Motor neuron (in vitro differentiated cells): ENCODE measurements at regions not wholly inside any gene's neighbourhood (a gene's known extent, or its start where the extent isn't known, plus 50 kb on each side); places are given as distances from the start of the nearest gene placed in this dataset.

ENCODE experiments used
- ATAC-seq, 8 experiments: fragments of 200-7000 bp; cut with Tn5 transposase; replicated peaks in 6 of 8; 2 replicates each; pipeline ENCODE4 v1.8.0; 2021; ENCODE audit warnings: mild to moderate bottlenecking in 8 of 8, moderate library complexity in 8 of 8
- H3K27ac ChIP-seq, 2 donors: fragments of 250-450 bp; sonication (Bioruptor Pico); 2 replicates each; pipeline ENCODE4 v1.9.0; 2021; ENCODE audit warnings: antibody characterized with exemption in 2 of 2, mild to moderate bottlenecking in 2 of 2, moderate library complexity in 1 of 2
- H3K4me1 ChIP-seq, 2 donors: fragments of 250-450 bp; sonication (Bioruptor Pico); replicated peaks in 1 of 2; 2 replicates each; pipeline ENCODE4 v1.6.1; 2021; ENCODE audit warnings: antibody characterized with exemption in 2 of 2, mild to moderate bottlenecking in 2 of 2, moderate library complexity in 1 of 2
- H3K4me3 ChIP-seq, 5 donors: fragments of 250-450 bp; sonication (Bioruptor Pico); 2 replicates each; pipeline ENCODE4 v1.9.0; 2021; ENCODE audit warnings: antibody characterized with exemption in 5 of 5, mild to moderate bottlenecking in 5 of 5, moderate library complexity in 4 of 5
- WGBS, 10 experiments: fragments of 450-650 bp; shearing (Covaris generic); methylation state at CpG; one replicate each; pipeline ENCODE4 v1.0.0; 2022; 5-methylcytosine and 5-hydroxymethylcytosine counted together
- in situ Hi-C, 9 experiments: fragments of 400-800 bp; cut with MboI; loops; one replicate each; pipeline ENCODE4 v1.15.0; 2021; ENCODE audit warnings: low sequenced_read_pairs in 9 of 9, low pct_unique_long_range_greater_than_20kb in 2 of 9; ENCODE audit not compliant: unreplicated experiment in 9 of 9

DNA sequence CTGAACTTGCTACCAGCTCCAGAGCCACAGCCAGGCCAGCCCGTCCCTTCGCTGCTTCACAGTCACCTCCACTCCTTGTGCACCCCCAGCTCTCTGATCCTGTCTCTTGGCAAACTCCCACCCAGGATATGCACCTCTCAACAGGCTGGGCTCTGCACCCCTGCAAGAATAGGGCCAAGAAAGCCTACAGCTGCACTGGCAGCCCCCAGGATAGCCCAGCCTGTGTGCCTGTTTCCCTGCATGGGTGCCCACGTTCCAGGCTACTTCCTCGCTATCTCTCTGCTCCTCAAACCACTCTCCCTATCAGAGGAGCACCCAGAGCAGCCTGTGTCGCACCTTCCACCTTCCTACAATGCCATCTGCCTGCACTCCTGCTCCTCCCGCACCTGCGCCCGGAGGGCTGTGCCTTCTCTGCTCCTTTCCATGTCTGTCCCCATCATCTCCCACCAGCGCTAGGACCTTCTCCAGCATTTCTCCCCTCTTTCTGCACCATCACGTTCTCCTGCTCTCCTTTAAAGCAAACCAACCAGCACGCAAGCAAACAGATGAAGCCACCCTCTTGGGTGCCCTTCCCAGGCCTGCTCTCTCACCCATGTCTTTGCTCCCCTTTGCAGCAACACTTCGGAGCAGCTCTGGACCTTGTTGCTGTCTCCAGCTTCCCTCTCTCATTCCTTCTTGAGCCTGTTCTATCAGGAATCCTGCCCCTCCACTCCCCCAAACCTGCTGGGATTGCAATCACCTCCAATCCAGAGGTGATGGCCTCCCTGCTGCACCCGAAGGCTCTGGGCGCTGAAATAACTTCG, 313.2 kb upstream of the HS6ST1 start:
- H3K4me1 ChIP-seq = peaks cover 16 to 24% of the 10 kb centered on the region in 2 donors
- no peak overlapping the region for H3K27ac ChIP-seq
- WGBS, 10 experiments = 80 to 100% (median 90%) methylated on average over 1 to 11 of the region's 15 CpGs; no CpG with 5 or more reads in 1 of the 10 experiments
- in situ Hi-C loops = no loop called here
- H3K4me3 ChIP-seq = no peak overlapping the region
- ATAC-seq = peak in 1 of 8 experiments; percentile 5

DNA sequence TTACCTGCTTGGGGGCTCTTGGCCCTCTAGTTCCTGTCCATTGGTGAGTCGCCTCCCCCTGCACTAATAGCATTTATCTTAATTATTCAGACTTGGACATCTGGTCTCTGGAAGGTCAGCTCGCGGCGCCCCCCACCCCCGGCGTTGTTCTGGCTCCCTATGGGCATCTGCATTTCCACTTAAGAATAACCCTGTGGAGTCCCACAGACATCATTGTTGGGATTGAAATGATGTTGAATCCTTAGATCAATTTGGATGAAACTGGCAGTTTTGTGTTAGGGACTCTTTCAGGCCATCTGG, 313.8 kb upstream of the HS6ST1 start:
- peak in 2 of 8 experiments; percentile 20 to 21 for ATAC-seq
- in situ Hi-C loops = no loop called here
- H3K27ac ChIP-seq = no peak overlapping the region
- no peak overlapping the region for H3K4me3 ChIP-seq
- H3K4me1 ChIP-seq = peaks cover 11 to 19% of the 10 kb centered on the region in 2 donors
- WGBS, 10 experiments = 17 to 100% (median 46%) methylated on average over 1 to 5 of the region's 6 CpGs; no CpG with 5 or more reads in 4 of the 10 experiments

DNA sequence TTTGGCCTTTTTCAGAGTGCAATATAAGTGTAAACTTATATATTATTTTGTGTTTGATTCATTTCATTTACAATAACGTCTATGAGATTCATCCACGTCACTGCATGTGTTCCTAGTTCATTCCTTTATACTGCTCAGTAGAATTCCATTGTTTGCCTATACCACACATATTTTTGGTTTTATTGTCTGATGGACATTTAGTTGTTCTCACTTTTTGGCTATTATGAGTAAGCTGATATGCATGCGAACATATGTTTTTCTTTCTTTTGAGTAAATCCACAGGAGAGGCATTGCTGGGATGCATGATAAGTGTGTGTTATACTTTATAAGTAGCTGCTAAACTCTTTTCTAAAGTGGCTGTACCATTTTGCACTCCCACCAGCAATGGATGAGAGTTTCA, 314.8 kb upstream of the HS6ST1 start:
- Histone ChIP-seq H3K4me1 (peaks cover 16 to 25% of the 10 kb centered on the region in 2 donors), H3K27ac (no peak overlapping the region), H3K4me3 (no peak overlapping the region)
- in situ Hi-C loops = no loop called here
- WGBS, 10 experiments = 28 to 100% (median 85%) methylated on average over 1 to 3 of the region's 3 CpGs
- ATAC-seq = no peak

DNA sequence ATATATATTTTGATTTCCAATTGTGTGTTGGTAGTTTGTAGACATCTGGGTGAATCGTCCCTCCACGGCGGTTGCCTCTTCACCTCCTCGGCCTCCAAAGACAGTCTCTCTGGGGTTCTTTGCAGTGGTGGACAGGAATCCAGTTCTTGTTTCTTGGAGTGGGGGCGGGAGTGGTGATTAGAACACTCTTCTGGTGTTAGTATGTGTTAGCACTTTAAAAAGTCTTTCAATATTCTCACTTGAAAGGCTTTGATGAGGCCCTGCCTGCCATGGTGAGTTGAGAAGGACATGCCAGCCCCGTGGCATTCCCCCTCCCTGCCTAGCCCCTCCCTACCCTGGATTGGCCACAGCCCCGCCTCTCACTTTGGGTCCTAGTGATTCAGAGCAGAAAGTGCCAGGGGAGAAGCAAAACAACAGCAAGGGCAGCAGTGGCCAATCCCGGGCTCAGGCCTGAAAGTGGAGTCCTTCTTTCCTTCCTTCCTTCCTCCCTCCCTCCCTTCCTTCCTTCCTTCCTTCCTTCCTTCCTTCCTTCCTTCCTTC, 316.8 kb upstream of the HS6ST1 start:
- H3K27ac ChIP-seq = no peak overlapping the region
- H3K4me3 ChIP-seq = no peak overlapping the region
- 80 to 100% (median 97%) methylated on average over 1 to 5 of the region's 8 CpGs; no CpG with 5 or more reads in 5 of the 10 experiments for WGBS, 10 experiments
- ATAC-seq = no peak
- peaks cover 29 to 37% of the 10 kb centered on the region in 2 donors for H3K4me1 ChIP-seq
- in situ Hi-C loops = no loop called here

DNA sequence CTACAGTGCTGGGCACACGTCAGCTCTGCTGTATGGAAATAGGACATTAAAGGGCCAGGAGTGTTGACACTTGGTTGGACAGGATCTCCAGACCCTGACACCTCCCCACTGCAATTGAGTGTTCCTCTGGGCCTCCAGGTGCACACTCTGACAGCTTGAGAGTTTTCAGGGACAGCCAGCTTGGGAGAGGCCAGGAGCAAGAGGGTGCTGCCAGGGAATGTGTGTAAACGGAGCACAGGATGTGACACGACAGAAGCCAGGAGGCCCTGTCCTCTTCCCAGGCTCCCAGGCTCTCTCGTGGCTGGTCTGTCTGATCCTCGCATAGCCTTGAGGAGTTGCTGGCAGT, 318.1 kb upstream of the HS6ST1 start:
- H3K4me3 ChIP-seq = no peak overlapping the region
- ATAC-seq = no peak
- H3K4me1 ChIP-seq = peaks cover 29 to 37% of the 10 kb centered on the region in 2 donors
- no peak overlapping the region for H3K27ac ChIP-seq
- WGBS, 10 experiments = 40 to 100% (median 100%) methylated on average over 1 to 4 of the region's 5 CpGs; no CpG with 5 or more reads in 4 of the 10 experiments
- in situ Hi-C loops = no loop called here

DNA sequence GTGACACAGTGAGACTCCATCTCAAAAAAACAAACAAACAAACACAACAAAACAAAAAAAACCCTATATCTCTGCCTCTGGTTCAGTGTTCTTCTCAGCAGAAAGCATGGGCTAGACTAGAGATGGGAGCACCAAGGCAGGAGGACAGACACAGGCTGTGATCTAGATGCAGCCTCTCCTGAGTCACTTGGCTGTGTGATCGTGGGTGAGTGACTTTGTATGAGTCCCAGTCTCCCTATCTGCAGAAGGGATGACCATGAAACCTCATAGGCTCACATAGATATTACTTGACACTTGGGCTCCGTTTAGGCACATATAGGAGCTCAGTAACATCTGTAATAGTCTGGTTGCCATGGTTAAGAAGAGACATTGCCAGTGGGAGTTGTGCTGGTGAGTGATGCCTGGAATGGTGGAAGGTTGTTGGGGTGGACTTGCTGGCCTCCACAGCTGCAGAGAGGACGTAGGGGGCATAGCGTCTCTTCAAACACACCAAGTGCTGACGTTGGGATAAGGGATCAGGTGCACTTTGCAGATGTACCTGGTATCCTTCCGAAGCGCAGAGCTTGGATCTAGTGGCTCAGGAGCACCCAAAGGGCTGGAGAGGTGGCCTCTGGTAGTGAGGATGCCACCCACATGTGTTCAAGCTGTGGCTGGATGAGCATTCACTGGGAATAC, 318.9 kb upstream of the HS6ST1 start:
- Histone ChIP-seq H3K27ac (peak overlapping the region; percentile 58 to 64), H3K4me3 (no peak overlapping the region), H3K4me1 (peaks cover 24 to 30% of the 10 kb centered on the region in 2 donors)
- in situ Hi-C loops = no loop called here
- 57 to 100% (median 86%) methylated on average over 1 to 3 of the region's 7 CpGs; no CpG with 5 or more reads in 1 of the 10 experiments for WGBS, 10 experiments
- no peak for ATAC-seq

DNA sequence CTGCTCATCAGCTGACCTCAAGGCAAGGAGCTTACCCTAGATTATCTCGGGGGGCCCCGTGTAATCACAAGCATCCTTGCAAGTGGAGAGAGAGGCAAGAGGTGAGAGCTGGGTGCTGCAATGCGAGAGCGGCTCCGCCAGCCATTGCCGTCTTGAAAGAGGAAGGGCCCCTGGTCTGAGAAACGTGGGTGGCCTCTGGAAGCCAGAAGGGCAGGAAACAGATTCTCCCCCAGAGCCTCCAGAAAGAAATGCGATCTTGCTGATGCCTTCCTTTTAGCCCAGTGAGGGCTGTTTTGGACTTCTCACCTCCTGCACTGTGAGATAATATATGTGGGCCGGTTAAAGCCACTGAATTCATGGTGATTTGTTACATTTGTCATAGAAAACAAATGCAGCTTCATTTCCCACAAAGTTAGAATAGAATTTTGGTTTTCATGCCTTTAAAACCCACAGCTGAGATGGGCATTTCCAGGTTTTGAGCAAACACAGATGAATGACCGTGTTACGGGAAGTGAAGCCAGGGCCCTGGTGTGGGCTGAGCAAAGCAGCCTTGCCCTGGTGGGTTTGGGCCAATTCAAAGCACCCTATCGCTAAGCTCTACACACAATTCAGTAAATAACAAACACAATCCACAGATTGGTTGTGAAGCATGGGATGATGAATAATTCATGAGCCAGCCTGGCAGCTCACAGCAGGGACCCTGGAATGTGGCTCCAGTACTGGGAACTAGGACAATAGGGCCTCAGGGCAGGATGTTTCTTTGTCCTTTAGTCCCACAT, 319.9 kb upstream of the HS6ST1 start:
- in situ Hi-C loops = no loop called here
- H3K27ac ChIP-seq = peak overlapping the region; percentile 64 to 75
- no peak overlapping the region for H3K4me3 ChIP-seq
- peak; percentile 69 to 93 (median 92) for ATAC-seq
- peaks cover 33% of the 10 kb centered on the region in 2 donors for H3K4me1 ChIP-seq
- WGBS, 10 experiments = 0 to 82% (median 35%) methylated on average over 1 to 10 of the region's 12 CpGs; no CpG with 5 or more reads in 2 of the 10 experiments

DNA sequence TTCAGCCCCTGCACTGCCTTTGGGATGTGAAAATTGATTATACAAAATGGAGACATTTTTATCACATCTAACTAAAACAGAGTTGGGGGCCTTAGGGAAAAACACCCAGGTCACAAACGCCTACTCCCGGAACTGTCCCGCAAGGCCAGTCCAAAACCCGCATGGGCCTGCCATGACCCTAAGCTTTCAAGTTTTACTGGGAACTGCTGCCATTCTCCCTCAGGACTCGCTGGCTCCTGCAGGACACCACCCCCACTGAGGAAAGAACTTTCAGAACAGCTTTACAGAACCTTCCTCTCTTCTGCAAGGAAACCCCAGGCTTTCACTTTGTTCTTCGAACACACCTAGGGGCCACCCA, 320.4 kb upstream of the HS6ST1 start:
- WGBS, 10 experiments = 12 to 50% (median 50%) methylated on average over 1 to 5 of the region's 6 CpGs; no CpG with 5 or more reads in 7 of the 10 experiments
- peaks cover 38 to 39% of the 10 kb centered on the region in 2 donors for H3K4me1 ChIP-seq
- in situ Hi-C loops = no loop called here
- H3K27ac ChIP-seq = peak overlapping the region; percentile 75 to 83
- H3K4me3 ChIP-seq = no peak overlapping the region
- ATAC-seq = peak in 2 of 8 experiments; percentile 2 to 10

DNA sequence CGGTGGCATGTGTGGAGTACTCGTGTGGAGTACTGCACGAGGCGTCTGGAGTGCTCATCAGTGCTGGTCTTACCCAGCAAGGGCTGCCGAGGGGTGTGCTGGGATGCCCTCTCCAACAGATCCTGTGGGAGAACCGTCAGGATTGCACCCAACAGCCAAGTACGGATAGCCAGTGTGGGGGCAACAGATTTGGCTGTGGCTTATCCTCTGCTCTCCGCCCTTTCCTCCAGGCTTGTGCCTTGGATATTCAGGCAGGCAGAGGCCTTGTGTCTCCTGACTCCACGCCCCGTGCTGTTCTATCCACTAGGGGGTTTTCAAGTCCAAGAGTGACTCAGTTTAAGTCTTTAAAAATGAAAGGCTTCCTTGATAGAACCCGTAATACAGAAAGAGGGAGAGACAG, 321.0 kb upstream of the HS6ST1 start:
- peaks cover 40 to 44% of the 10 kb centered on the region in 2 donors for H3K4me1 ChIP-seq
- H3K4me3 ChIP-seq = no peak overlapping the region
- ATAC-seq = peak in 2 of 8 experiments; percentile 8 to 11
- H3K27ac ChIP-seq = peak overlapping the region; percentile 75 to 83
- 78 to 100% (median 81%) methylated on average over 1 to 7 of the region's 11 CpGs for WGBS, 10 experiments
- in situ Hi-C loops = no loop called here

DNA sequence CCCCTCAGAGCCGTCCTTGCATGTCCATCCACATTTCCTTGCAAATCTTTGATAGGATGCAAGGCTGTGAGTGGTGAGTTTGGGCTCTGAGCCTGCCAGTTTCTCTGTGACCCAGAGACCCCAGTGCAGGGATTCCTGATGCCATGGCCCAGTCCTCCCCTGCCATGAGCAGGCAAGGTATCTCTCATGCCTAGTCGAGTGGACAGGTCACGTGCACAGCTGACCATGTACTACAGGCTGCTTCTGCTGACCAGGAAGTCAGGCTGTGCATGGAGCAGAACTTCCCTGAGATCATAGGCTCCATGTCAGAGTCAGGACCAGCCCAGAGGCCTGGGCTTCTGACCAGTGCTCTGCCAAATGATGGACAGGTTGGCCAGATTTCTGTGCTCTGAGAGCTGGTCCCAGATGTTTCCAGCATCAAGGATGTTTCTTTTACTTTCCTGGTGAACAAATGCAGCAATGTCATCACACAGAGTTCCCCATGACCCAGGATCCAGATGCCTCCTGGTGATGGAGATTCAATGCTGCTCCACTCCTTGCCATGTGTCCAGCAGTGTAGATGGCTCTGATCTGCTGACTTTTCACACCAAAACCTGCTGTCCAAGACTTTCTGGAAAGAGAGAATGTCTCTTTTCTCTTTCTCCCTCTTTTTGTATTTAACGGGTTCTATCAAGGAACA, 321.6 kb upstream of the HS6ST1 start:
- 80 to 100% (median 95%) methylated on average over 1 to 2 of the region's 4 CpGs; no CpG with 5 or more reads in 5 of the 10 experiments for WGBS, 10 experiments
- H3K4me1 ChIP-seq = peaks cover 46 to 50% of the 10 kb centered on the region in 2 donors
- peak in 1 of 8 experiments; percentile 10 for ATAC-seq
- in situ Hi-C loops = no loop called here
- no peak overlapping the region for H3K27ac ChIP-seq
- no peak overlapping the region for H3K4me3 ChIP-seq

DNA sequence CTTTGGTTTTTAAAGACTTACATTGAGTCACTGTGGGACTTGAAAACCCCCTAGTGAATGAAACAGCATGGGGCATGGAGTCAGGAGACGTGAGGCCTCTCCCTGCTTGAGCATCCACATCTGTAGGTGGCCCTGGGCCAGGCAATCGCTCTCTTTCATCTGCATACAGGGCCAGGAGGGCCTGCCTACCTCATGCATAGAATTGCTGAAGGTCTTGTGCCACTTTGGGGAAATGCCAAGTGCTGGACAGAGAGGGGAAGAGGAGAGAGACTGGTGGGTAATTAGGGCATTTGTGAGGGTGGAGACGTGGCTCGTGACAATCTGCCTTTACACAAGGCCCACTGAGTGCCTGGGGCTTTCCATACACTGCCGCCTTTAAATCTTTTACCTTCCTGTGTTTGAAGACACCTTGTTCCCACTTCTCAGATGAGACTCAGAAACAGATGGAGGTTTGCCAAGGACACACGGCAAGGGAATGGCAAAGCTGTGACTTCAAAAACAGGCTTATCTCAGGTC, 322.2 kb upstream of the HS6ST1 start:
- Histone ChIP-seq H3K4me1 (peaks cover 49 to 55% of the 10 kb centered on the region in 2 donors), H3K27ac (no peak overlapping the region), H3K4me3 (no peak overlapping the region)
- in situ Hi-C loops = no loop called here
- ATAC-seq = peak in 1 of 8 experiments; percentile 53
- 54 to 100% (median 89%) methylated on average over 1 to 4 of the region's 6 CpGs; no CpG with 5 or more reads in 5 of the 10 experiments for WGBS, 10 experiments

DNA sequence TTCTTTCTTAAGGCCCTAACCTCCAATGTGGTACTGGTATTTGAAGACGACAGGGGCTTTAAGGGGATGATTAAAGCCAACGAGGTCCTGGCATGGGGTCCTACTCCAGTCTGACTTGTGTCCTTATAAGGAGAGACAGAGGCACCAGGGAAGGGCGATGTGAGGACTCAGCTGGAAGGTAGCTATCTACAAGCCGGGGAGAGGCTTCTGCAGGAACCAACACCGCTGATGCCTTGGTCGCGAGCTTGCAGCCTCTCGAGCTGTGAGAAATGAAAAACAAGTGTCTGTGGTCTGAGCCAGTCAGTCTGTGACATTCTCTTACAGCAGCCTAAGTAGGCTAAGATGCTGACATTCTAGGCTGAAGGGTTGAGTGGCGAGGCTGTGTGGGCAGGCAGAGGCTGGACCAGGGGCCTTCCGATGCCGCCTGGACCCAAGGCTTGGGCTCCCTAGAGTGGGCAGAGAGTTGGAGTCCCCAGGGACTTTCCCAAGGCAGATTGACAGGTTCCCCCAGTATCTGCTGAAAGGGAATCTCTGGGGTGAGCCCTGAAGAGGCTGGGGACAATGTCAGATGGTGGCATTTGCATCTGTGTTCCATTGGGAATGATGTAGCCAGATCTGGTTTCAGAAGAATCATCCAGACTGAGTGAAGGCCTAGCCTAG, 322.9 kb upstream of the HS6ST1 start:
- in situ Hi-C loops = no loop called here
- H3K4me1 ChIP-seq = peaks cover 49 to 55% of the 10 kb centered on the region in 2 donors
- no peak for ATAC-seq
- 40 to 94% (median 79%) methylated on average over 1 to 7 of the region's 11 CpGs; no CpG with 5 or more reads in 4 of the 10 experiments for WGBS, 10 experiments
- no peak overlapping the region for H3K27ac ChIP-seq
- H3K4me3 ChIP-seq = no peak overlapping the region
